Uterus (tissue), 3 donors: ENCODE measurements at regions not wholly inside any gene's neighbourhood (a gene's known extent, or its start where the extent isn't known, plus 50 kb on each side); places are given as distances from the start of the nearest gene placed in this dataset.

Experiments used
- DNase-seq, 2 donors: peaks; one replicate each; pipeline ENCODE4 v3.0.0-alpha.2; 2019 to 2020
- H3K27ac ChIP-seq, 2 donors: fragments of 200-600 bp; sonication (generic); 1 replicate in 1 of 2; 2 replicates in 1 of 2; pipeline ENCODE4 v1.5.1; 2016 to 2018
- H3K27me3 ChIP-seq, 2 donors: fragments of 200-600 bp; sonication (generic); one replicate each; pipeline ENCODE4 v1.5.1; 2018 to 2019; ENCODE audit warnings: control low read depth in 1 of 2
- H3K36me3 ChIP-seq, 2 donors: fragments of 200-600 bp; sonication (generic); one replicate each; pipeline ENCODE4 v1.5.1; 2019; ENCODE audit warnings: control low read depth in 1 of 2
- H3K4me1 ChIP-seq, 2 donors: fragments of 200-600 bp; sonication (generic); one replicate each; pipeline ENCODE4 v1.5.1; 2018 to 2019; ENCODE audit warnings: control low read depth in 1 of 2
- H3K4me3 ChIP-seq, 2 donors: fragments of 200-600 bp; sonication (generic); 1 replicate in 1 of 2; 2 replicates in 1 of 2; pipeline ENCODE4 v1.5.1; 2018 to 2019; ENCODE audit warnings: mild to moderate bottlenecking in 1 of 2
- H3K9me3 ChIP-seq, 2 donors: fragments of 200-600 bp; sonication (generic); one replicate each; pipeline ENCODE4 v1.5.1; 2019; ENCODE audit warnings: control low read depth in 1 of 2
- POLR2A ChIP-seq, 2 donors: fragments of 450-650 bp; IDR thresholded peaks; one replicate each; pipeline ENCODE4 v1.6.1; 2016; ENCODE audit warnings: antibody characterized with exemption in 2 of 2, mild to moderate bottlenecking in 1 of 2, moderate library complexity in 1 of 2
- intact Hi-C: fragments of 100-400 bp; cut with DNase I; formaldehyde crosslinking; loops from one replicate; pipeline ENCODE4 v1.15.1; 2023; ENCODE audit warnings: low total_unique reads
- TF ChIP-seq, protein P1 (sequence below), 4 experiments: fragments of 200-600 bp in 2 of 4; fragments of 450-650 bp in 2 of 4; sonication (generic) in 2 of 4; IDR thresholded peaks; one replicate each; pipeline ENCODE4 v1.5.1; 2016 to 2019; ENCODE audit warnings: antibody characterized with exemption in 4 of 4, mild to moderate bottlenecking in 2 of 4, moderate library complexity in 1 of 4
- donor health status: DM: yes; HTN: yes; CAD: no.

GRCh38 chr5:5633579-5633978, 211.1 kb downstream of the ICE1 start:
- intact Hi-C loops, result no loop called here
- TF ChIP-seq POLR2A (IDR thresholded peaks at IDR 0.05), result no peak
- TF ChIP-seq, protein P1, sequence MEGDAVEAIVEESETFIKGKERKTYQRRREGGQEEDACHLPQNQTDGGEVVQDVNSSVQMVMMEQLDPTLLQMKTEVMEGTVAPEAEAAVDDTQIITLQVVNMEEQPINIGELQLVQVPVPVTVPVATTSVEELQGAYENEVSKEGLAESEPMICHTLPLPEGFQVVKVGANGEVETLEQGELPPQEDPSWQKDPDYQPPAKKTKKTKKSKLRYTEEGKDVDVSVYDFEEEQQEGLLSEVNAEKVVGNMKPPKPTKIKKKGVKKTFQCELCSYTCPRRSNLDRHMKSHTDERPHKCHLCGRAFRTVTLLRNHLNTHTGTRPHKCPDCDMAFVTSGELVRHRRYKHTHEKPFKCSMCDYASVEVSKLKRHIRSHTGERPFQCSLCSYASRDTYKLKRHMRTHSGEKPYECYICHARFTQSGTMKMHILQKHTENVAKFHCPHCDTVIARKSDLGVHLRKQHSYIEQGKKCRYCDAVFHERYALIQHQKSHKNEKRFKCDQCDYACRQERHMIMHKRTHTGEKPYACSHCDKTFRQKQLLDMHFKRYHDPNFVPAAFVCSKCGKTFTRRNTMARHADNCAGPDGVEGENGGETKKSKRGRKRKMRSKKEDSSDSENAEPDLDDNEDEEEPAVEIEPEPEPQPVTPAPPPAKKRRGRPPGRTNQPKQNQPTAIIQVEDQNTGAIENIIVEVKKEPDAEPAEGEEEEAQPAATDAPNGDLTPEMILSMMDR (IDR thresholded peaks at IDR 0.05), result no peak
- Histone ChIP-seq H3K9me3 (no peaks in the 10 kb centered on the region), H3K4me1 (peaks cover 0 to 6% of the 10 kb centered on the region in 2 donors), H3K27ac (no peak overlapping the region), H3K27me3 (no peaks in the 10 kb centered on the region), H3K36me3 (no peaks in the 10 kb centered on the region), H3K4me3 (no peak overlapping the region)
- no peak for DNase-seq

DNA sequence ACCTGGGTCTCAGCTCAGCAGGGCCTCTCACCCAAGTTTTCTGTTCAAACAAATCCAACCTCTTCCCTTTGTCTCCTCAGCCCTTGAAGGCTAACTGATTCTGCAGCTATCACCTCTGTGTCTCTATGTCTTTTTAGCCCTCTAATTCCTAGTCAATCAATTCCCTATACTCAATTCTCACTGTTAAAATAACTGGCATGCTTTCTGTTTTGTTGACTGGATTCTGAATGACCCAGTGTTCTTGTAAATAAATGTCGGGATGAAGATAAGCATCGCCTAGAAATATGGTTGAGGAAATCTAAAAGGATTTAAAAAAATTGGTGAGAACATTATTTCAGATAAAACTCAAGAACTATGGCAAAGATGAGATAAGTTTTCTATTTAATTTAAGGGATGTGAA, 210.2 kb downstream of the ICE1 start:
- intact Hi-C loops, result no loop called here
- no peaks in the 10 kb centered on the region for H3K9me3 ChIP-seq
- H3K4me3 ChIP-seq, result no peak overlapping the region
- no peaks in the 10 kb centered on the region for H3K27me3 ChIP-seq
- peaks cover 0 to under 1% of the 10 kb centered on the region in 2 donors for H3K4me1 ChIP-seq
- no peak overlapping the region for H3K27ac ChIP-seq
- DNase-seq, result no peak
- no peak for TF ChIP-seq POLR2A (IDR thresholded peaks at IDR 0.05)
- TF ChIP-seq, protein P1 (IDR thresholded peaks at IDR 0.05), result no peak
- no peaks in the 10 kb centered on the region for H3K36me3 ChIP-seq

- no peak for TF ChIP-seq POLR2A (IDR thresholded peaks at IDR 0.05)
- TF ChIP-seq, protein P1 (IDR thresholded peaks at IDR 0.05), result no peak
- H3K36me3 ChIP-seq, result no peaks in the 10 kb centered on the region
- intact Hi-C loops, result no loop called here
- H3K4me1 ChIP-seq, result no peaks in the 10 kb centered on the region
- no peaks in the 10 kb centered on the region for H3K9me3 ChIP-seq
- no peak overlapping the region for H3K4me3 ChIP-seq
- no peaks in the 10 kb centered on the region for H3K27me3 ChIP-seq
- no peak overlapping the region for H3K27ac ChIP-seq
- no peak for DNase-seq
Measured at GRCh38 chr5:5629607-5629978, 207.1 kb downstream of the ICE1 start.

GRCh38 chr5:5628866-5629606, 206.6 kb downstream of the ICE1 start:
- H3K9me3 ChIP-seq, result no peaks in the 10 kb centered on the region
- no peak overlapping the region for H3K27ac ChIP-seq
- DNase-seq, result no peak
- H3K4me3 ChIP-seq, result no peak overlapping the region
- no peak for TF ChIP-seq POLR2A (IDR thresholded peaks at IDR 0.05)
- TF ChIP-seq, protein P1 (IDR thresholded peaks at IDR 0.05), result no peak
- H3K36me3 ChIP-seq, result no peaks in the 10 kb centered on the region
- intact Hi-C loops, result no loop called here
- H3K4me1 ChIP-seq, result no peaks in the 10 kb centered on the region
- H3K27me3 ChIP-seq, result no peaks in the 10 kb centered on the region

DNA sequence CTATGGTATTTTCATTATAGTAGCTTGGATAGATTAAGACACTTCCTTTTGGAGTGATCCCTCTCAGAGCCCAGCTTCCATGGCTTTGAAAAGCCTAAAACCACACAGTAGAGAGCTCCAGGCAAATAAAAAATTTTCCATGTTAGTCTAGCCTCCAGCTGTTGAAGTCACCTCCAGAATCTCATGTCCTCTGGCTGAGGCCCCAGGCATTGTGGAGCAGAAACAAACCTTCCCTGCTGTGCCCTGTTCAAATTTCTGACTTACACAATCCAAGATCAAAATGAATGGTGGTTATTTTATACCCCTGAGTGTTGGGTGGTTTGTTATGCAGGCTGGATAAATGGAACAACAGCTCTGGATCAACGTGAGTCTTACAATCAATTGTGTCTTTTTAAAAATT, 203.9 kb downstream of the ICE1 start:
- intact Hi-C loops, result no loop called here
- no peak for TF ChIP-seq POLR2A (IDR thresholded peaks at IDR 0.05)
- TF ChIP-seq, protein P1 (IDR thresholded peaks at IDR 0.05), result no peak
- no peak overlapping the region for H3K4me3 ChIP-seq

More for the DNA sequence above, 203.9 kb downstream of the ICE1 start:
- Histone ChIP-seq H3K4me1 (no peaks in the 10 kb centered on the region), H3K36me3 (no peaks in the 10 kb centered on the region), H3K27ac (no peak overlapping the region), H3K27me3 (no peaks in the 10 kb centered on the region), H3K9me3 (no peaks in the 10 kb centered on the region)
- no peak for DNase-seq
